ENCODE measurements at regions not wholly inside any gene's neighbourhood (a gene's known extent, or its start where the extent isn't known, plus 50 kb on each side); places are given as distances from the start of the nearest gene placed in this dataset.

DNA sequence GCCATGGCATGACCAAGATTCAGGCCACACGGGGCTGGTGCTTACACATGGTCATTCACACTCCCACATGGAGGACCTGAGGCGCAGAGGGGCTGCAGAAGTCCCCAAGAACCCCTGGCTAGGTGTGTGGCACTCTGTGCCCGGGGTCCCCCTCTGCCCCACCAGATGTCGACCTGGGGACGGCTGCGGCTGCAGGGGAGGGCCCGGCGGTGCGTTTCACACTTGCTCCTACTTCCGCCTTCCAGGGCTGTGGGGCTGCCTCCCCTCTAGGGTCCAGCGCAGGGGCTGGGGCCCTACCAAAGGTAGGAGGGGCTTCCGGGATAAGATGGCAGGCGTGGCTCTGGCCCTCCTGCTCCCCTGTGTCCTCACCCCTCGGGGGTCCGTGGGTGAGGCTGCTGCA is 81.1 kb upstream of the SLCO4A1 start:
- Histone ChIP-seq H3F3A (ENCODE audit: insufficient read depth, low read length) (no peaks in the 10 kb centered on the region), H4K20me1 (ENCODE audit: insufficient read depth, low read length) (no peaks in the 10 kb centered on the region), H3K9me2 (replicated peaks; ENCODE audit: insufficient read depth, low read length) (no peaks in the 10 kb centered on the region), H3K27me3 (replicated peaks; ENCODE audit: insufficient read depth, low read length) (peaks cover 100% of the 10 kb centered on the region), H2AFZ (ENCODE audit: low read length) (no peak overlapping the region), H3K4me1 (ENCODE audit: low read length) (no peaks in the 10 kb centered on the region), H3K36me3 (replicated peaks; ENCODE audit: insufficient read depth, low read length) (no peaks in the 10 kb centered on the region), H3K9ac (ENCODE audit: low read length) (no peak overlapping the region), H3K4me3 (ENCODE audit: low read length) (no peak overlapping the region), H3K79me2 (ENCODE audit: low read length) (no peaks in the 10 kb centered on the region), H3K4me2 (ENCODE audit: low read depth, low read length) (no peak overlapping the region), H3K27ac (ENCODE audit: low read length) (no peak overlapping the region), H3K9me3 (replicated peaks; ENCODE audit: insufficient read depth, low read length) (no peaks in the 10 kb centered on the region)
- no peak for DNase-seq
- TF ChIP-seq EZH2 (optimal IDR thresholded peaks at IDR 0.05; ENCODE audit: low read depth, low read length), result no peak
- no peak for TF ChIP-seq EZH2phosphoT487 (IDR thresholded peaks at IDR 0.05; ENCODE audit: low read length)
- TF ChIP-seq, protein P1, sequence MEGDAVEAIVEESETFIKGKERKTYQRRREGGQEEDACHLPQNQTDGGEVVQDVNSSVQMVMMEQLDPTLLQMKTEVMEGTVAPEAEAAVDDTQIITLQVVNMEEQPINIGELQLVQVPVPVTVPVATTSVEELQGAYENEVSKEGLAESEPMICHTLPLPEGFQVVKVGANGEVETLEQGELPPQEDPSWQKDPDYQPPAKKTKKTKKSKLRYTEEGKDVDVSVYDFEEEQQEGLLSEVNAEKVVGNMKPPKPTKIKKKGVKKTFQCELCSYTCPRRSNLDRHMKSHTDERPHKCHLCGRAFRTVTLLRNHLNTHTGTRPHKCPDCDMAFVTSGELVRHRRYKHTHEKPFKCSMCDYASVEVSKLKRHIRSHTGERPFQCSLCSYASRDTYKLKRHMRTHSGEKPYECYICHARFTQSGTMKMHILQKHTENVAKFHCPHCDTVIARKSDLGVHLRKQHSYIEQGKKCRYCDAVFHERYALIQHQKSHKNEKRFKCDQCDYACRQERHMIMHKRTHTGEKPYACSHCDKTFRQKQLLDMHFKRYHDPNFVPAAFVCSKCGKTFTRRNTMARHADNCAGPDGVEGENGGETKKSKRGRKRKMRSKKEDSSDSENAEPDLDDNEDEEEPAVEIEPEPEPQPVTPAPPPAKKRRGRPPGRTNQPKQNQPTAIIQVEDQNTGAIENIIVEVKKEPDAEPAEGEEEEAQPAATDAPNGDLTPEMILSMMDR (IDR thresholded peaks at IDR 0.05; ENCODE audit: low read length), result no peak

DNA sequence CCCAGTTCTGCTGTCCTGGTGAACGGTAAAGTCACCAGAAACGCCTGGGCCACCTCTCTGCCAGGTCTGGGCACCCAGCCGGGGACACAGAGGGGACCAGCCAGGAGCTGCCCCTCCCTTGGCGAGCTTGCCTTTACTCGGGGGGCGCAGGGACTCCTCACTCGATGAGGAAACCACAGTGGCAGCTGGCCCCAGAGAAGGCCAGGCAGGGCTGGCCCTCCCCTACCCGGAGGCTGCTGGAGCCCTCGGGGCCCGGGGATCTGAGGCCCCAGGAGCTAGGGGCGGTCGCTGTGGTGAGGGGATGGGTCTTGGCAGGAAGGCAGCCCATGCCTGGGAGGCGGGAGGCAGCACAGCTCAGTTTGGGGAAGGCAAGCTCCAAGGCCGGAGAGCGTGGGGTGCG is 80.4 kb upstream of the SLCO4A1 start:
- no peak for TF ChIP-seq EZH2phosphoT487 (IDR thresholded peaks at IDR 0.05; ENCODE audit: low read length)
- TF ChIP-seq, protein P1 (IDR thresholded peaks at IDR 0.05; ENCODE audit: low read length), result no peak
- no peak for TF ChIP-seq EZH2 (optimal IDR thresholded peaks at IDR 0.05; ENCODE audit: low read depth, low read length)
- H3K27ac ChIP-seq (ENCODE audit: low read length), result no peak overlapping the region
- no peaks in the 10 kb centered on the region for H4K20me1 ChIP-seq (ENCODE audit: insufficient read depth, low read length)
- no peak overlapping the region for H3K4me3 ChIP-seq (ENCODE audit: low read length)
- H3K4me2 ChIP-seq (ENCODE audit: low read depth, low read length), result no peak overlapping the region
- no peaks in the 10 kb centered on the region for H3K9me3 ChIP-seq (replicated peaks; ENCODE audit: insufficient read depth, low read length)
- no peak overlapping the region for H3K9ac ChIP-seq (ENCODE audit: low read length)
- no peak overlapping the region for H2AFZ ChIP-seq (ENCODE audit: low read length)
- no peaks in the 10 kb centered on the region for H3K36me3 ChIP-seq (replicated peaks; ENCODE audit: insufficient read depth, low read length)
- H3K9me2 ChIP-seq (replicated peaks; ENCODE audit: insufficient read depth, low read length), result no peaks in the 10 kb centered on the region
- peaks cover 100% of the 10 kb centered on the region for H3K27me3 ChIP-seq (replicated peaks; ENCODE audit: insufficient read depth, low read length)
- H3K79me2 ChIP-seq (ENCODE audit: low read length), result no peaks in the 10 kb centered on the region
- no peaks in the 10 kb centered on the region for H3F3A ChIP-seq (ENCODE audit: insufficient read depth, low read length)
- DNase-seq, result no peak
- H3K4me1 ChIP-seq (ENCODE audit: low read length), result no peaks in the 10 kb centered on the region

DNA sequence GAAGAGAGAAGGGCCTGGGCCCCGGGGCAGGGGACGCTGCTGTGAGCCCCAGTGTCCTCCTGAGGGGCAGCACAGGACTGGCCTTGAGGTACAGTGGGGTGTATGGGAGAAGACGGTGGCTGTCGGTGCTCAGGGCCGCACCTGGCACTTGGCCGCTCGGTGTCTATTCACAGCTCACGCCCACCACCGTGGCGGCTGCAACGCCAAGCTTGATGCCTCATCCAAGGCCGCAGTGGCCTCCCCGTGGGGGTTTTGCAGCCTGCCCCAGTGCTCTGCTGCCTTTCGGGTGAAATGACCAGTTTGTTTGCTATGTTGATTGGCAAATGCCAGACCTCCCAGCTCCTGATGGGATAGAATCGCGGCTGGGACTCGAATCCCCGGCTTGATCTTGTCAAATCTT is 79.5 kb upstream of the SLCO4A1 start:
- peaks cover 100% of the 10 kb centered on the region for H3K27me3 ChIP-seq (replicated peaks; ENCODE audit: insufficient read depth, low read length)
- H3K9me2 ChIP-seq (replicated peaks; ENCODE audit: insufficient read depth, low read length), result no peaks in the 10 kb centered on the region
- no peak overlapping the region for H3K4me2 ChIP-seq (ENCODE audit: low read depth, low read length)
- H3K27ac ChIP-seq (ENCODE audit: low read length), result no peak overlapping the region
- no peak overlapping the region for H3K9ac ChIP-seq (ENCODE audit: low read length)
- H3K9me3 ChIP-seq (replicated peaks; ENCODE audit: insufficient read depth, low read length), result no peaks in the 10 kb centered on the region
- no peaks in the 10 kb centered on the region for H4K20me1 ChIP-seq (ENCODE audit: insufficient read depth, low read length)
- H3K79me2 ChIP-seq (ENCODE audit: low read length), result no peaks in the 10 kb centered on the region
- no peak overlapping the region for H3K4me3 ChIP-seq (ENCODE audit: low read length)
- TF ChIP-seq EZH2phosphoT487 (IDR thresholded peaks at IDR 0.05; ENCODE audit: low read length) (no peak), EZH2 (optimal IDR thresholded peaks at IDR 0.05; ENCODE audit: low read depth, low read length) (no peak)
- TF ChIP-seq, protein P1 (IDR thresholded peaks at IDR 0.05; ENCODE audit: low read length), result no peak
- H3K4me1 ChIP-seq (ENCODE audit: low read length), result no peaks in the 10 kb centered on the region
- H3K36me3 ChIP-seq (replicated peaks; ENCODE audit: insufficient read depth, low read length), result no peaks in the 10 kb centered on the region
- H3F3A ChIP-seq (ENCODE audit: insufficient read depth, low read length), result no peaks in the 10 kb centered on the region
- H2AFZ ChIP-seq (ENCODE audit: low read length), result no peak overlapping the region
- no peak for DNase-seq
